SK-N-MC (cell line): ENCODE measurements at regions not wholly inside any gene's neighbourhood (a gene's known extent, or its start where the extent isn't known, plus 50 kb on each side); places are given as distances from the start of the nearest gene placed in this dataset.

Source experiments
- EZH2 ChIP-seq: fragments of 200-600 bp; sonication (generic); IDR thresholded peaks from one replicate; pipeline ENCODE4 v1.6.1; 2017; ENCODE audit warnings: antibody characterized with exemption
- POLR2AphosphoS5 ChIP-seq: IDR thresholded peaks from 2 replicates; pipeline ENCODE4 v1.6.1; 2012; ENCODE audit warnings: mild to moderate bottlenecking, low read depth, low read length, borderline replicate concordance

GRCh38 chr5:40391642-40392041 is 288.1 kb upstream of the PTGER4 start:
- no peak for TF ChIP-seq POLR2AphosphoS5
- TF ChIP-seq EZH2 = no peak
